ENCODE measurements at regions not wholly inside any gene's neighbourhood (a gene's known extent, or its start where the extent isn't known, plus 50 kb on each side); places are given as distances from the start of the nearest gene placed in this dataset.

GRCh38 chr12:47530050-47530449 is 175.8 kb downstream of the RPAP3 start:
- TF ChIP-seq CTCF (IDR thresholded peaks at IDR 0.05; ENCODE audit: low read depth, low read length, missing input control) (no peak), REST (IDR thresholded peaks at IDR 0.05) (no peak), FOXA2 (IDR thresholded peaks at IDR 0.05) (peak; percentile 52), HNF4A (conservative IDR thresholded peaks at IDR 0.05) (peak; percentile 81 to 84), TAF1 (conservative IDR thresholded peaks at IDR 0.05) (no peak)
